Mesothelial cell of epicardium (in vitro differentiated cells): ENCODE measurements at regions not wholly inside any gene's neighbourhood (a gene's known extent, or its start where the extent isn't known, plus 50 kb on each side); places are given as distances from the start of the nearest gene placed in this dataset.

Source experiments
- DNase-seq, 2 experiments: peaks; one replicate each; pipeline ENCODE4 v3.0.0; 2021; ENCODE audit warnings: low spot score in 2 of 2; ENCODE audit not compliant: unreplicated experiment in 2 of 2
- H3K27ac Mint-ChIP-seq: 2 replicates; pipeline ENCODE4 v1.8.0; 2021; ENCODE audit warnings: mixed read lengths
- H3K27me3 Mint-ChIP-seq: 2 replicates; pipeline ENCODE4 v1.8.0; 2021; ENCODE audit warnings: low read depth, mixed read lengths
- H3K36me3 Mint-ChIP-seq: 2 replicates; pipeline ENCODE4 v1.8.0; 2021; ENCODE audit warnings: mixed read lengths
- H3K4me1 Mint-ChIP-seq: 2 replicates; pipeline ENCODE4 v1.8.0; 2021; ENCODE audit warnings: mixed read lengths
- H3K4me3 Mint-ChIP-seq: 2 replicates; pipeline ENCODE4 v1.8.0; 2021; ENCODE audit warnings: mild to moderate bottlenecking, moderate library complexity, mixed read lengths
- H3K9me3 Mint-ChIP-seq: 2 replicates; pipeline ENCODE4 v1.8.0; 2021; ENCODE audit warnings: mixed read lengths
- TF ChIP-seq, protein P1 (sequence below): fragments of 200-600 bp; sonication (generic); IDR thresholded peaks from one replicate; pipeline ENCODE4 v1.5.0; 2021; ENCODE audit warnings: antibody characterized with exemption; ENCODE audit not compliant: unreplicated experiment

GRCh38 chr10:47123716-47124288, 176.2 kb upstream of the GDF10 start:
- Mint-ChIP-seq H3K4me1 (peaks cover 4% of the 10 kb centered on the region), H3K27me3 (peaks cover 22% of the 10 kb centered on the region)

DNA sequence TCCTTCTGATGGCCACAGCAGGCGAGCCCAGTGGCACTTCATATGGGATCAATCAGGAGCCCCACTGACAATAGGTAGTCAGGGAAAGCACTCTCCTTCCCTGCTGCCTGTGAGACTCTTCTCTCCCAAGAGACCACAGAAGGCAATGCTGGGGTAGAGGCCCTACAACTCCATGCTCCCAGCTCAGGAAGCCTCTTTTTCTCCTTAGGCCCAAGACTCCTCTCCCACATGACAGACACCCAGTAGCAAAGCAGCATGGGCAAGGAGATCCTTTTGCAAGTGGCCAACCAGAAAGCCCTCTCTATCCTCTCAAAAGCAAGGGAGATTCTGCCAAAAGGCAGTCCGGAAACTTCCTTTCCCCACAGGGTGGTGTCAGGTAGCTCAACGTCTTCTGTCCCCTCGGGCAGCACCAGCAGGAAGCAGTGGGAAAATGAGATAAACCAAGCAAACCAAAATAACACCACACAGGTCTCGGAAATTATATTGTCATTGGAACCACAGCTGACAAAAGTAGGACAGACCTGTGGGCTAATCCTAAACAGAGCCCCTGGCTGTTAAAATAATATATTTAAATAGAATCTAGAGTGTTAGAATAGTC, 172.7 kb upstream of the GDF10 start:
- Mint-ChIP-seq H3K27me3 (peaks cover 12% of the 10 kb centered on the region), H3K4me3 (no peak overlapping the region)
- no peak for DNase-seq

More at GRCh38 chr10:47123716-47124288, 176.2 kb upstream of the GDF10 start:
- Mint-ChIP-seq H3K4me3 (no peak overlapping the region), H3K9me3 (peaks cover 5% of the 10 kb centered on the region), H3K27ac (no peak overlapping the region), H3K36me3 (no peaks in the 10 kb centered on the region)
- no peak for DNase-seq
- TF ChIP-seq, protein P1, sequence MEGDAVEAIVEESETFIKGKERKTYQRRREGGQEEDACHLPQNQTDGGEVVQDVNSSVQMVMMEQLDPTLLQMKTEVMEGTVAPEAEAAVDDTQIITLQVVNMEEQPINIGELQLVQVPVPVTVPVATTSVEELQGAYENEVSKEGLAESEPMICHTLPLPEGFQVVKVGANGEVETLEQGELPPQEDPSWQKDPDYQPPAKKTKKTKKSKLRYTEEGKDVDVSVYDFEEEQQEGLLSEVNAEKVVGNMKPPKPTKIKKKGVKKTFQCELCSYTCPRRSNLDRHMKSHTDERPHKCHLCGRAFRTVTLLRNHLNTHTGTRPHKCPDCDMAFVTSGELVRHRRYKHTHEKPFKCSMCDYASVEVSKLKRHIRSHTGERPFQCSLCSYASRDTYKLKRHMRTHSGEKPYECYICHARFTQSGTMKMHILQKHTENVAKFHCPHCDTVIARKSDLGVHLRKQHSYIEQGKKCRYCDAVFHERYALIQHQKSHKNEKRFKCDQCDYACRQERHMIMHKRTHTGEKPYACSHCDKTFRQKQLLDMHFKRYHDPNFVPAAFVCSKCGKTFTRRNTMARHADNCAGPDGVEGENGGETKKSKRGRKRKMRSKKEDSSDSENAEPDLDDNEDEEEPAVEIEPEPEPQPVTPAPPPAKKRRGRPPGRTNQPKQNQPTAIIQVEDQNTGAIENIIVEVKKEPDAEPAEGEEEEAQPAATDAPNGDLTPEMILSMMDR: no peak

DNA sequence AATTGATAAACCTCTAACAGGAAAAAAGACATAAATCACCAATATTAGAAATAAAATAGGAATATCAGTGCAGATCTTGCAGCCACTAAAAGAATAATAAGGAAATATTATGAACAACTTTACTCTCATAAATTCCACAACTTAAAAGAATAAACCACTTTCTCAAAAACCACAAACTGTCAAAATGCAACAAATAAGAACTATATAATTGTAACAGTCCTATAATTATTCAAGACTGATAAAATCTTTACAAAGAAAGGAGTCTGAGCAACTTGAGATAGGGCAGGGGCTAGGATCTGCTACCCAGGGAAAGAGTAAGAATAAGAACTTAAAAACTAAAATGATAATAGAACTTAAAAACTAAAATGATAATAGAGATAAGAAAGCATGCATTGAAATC, 169.5 kb upstream of the GDF10 start:
- TF ChIP-seq, protein P1: no peak
- Mint-ChIP-seq H3K4me3 (no peak overlapping the region), H3K9me3 (peaks cover 12% of the 10 kb centered on the region), H3K27ac (no peak overlapping the region), H3K27me3 (peaks cover 6% of the 10 kb centered on the region), H3K4me1 (no peaks in the 10 kb centered on the region), H3K36me3 (no peaks in the 10 kb centered on the region)
- no peak for DNase-seq

More for the DNA sequence above, 172.7 kb upstream of the GDF10 start:
- H3K9me3 Mint-ChIP-seq: peaks cover 17% of the 10 kb centered on the region
- H3K27ac Mint-ChIP-seq: no peak overlapping the region
- TF ChIP-seq, protein P1: no peak
- no peaks in the 10 kb centered on the region for H3K36me3 Mint-ChIP-seq
- H3K4me1 Mint-ChIP-seq: no peaks in the 10 kb centered on the region

- H3K27me3 Mint-ChIP-seq: peaks cover 14% of the 10 kb centered on the region
Measured at GRCh38 chr10:47133871-47134570, 166.0 kb upstream of the GDF10 start.

DNA sequence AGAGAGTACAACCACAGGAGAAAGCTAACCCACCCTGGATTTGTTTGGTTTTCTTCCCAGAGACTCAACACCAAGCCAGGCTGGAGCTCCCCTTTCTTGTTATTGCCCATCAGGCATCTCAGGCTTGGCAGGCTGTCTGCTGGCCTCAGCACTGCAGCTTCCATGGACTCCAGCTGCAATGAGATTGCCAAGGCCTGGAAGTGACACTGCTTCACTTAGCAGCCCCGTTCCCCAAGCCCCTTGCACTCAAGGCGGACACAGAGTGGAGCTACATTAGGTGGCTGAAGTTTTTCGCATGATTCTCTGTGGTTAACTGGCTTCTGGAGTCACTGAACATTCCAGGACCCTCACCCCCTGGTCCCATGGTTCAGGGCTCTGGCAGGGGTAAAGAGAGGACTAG, 163.1 kb upstream of the GDF10 start:
- DNase-seq: no peak
- Mint-ChIP-seq H3K36me3 (no peaks in the 10 kb centered on the region), H3K9me3 (no peaks in the 10 kb centered on the region), H3K27ac (peak overlapping the region; percentile 60), H3K4me1 (peaks cover 10% of the 10 kb centered on the region), H3K27me3 (peaks cover 12% of the 10 kb centered on the region), H3K4me3 (no peak overlapping the region)
- TF ChIP-seq, protein P1: no peak

More at GRCh38 chr10:47133871-47134570, 166.0 kb upstream of the GDF10 start:
- no peaks in the 10 kb centered on the region for H3K36me3 Mint-ChIP-seq
- TF ChIP-seq, protein P1: no peak
- no peak overlapping the region for H3K27ac Mint-ChIP-seq
- H3K4me3 Mint-ChIP-seq: no peak overlapping the region
- no peak for DNase-seq
- H3K9me3 Mint-ChIP-seq: peaks cover 11% of the 10 kb centered on the region
- H3K4me1 Mint-ChIP-seq: no peaks in the 10 kb centered on the region
